ENCODE measurements at regions not wholly inside any gene's neighbourhood (a gene's known extent, or its start where the extent isn't known, plus 50 kb on each side); places are given as distances from the start of the nearest gene placed in this dataset.

DNA sequence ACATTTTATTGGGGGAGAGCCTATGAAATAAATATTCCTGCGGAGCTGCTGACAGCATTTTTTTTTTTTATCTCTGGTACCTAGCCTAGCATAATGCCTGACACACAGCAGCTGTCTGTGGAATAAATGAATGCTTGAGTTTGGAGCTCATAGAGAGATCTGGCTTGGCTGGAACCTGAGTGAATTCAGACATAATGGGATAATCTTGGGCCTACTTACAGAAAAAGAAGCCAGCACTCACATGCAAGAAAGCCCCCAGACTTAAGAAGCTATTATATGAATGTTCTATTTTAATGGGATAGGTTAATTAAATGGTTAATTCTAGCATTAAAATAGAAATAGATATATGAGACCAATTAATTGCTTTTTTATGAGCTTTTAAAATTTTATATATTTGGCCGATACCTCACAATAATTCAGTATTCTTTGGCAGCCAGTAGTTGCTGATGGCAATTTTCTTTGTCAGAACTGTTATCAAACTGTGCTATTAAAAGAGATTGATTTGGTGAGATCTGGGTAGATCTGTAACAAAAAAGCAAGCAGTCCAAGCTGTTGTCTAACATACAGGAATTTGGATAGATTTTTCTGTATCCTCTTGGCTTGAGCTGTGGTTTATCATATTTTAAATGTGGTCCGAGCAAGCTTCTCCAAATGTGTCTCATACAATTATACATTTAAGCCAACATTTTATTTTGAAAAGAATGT lies 654.2 kb downstream of the PCDH7 start:
- H2AFZ ChIP-seq (ENCODE audit: low read length): no peak overlapping the region
- H3F3A ChIP-seq (ENCODE audit: low read depth): no peaks in the 10 kb centered on the region
- no peaks in the 10 kb centered on the region for H3K79me2 ChIP-seq (ENCODE audit: insufficient read depth, low read length)
- TF ChIP-seq, protein P1, sequence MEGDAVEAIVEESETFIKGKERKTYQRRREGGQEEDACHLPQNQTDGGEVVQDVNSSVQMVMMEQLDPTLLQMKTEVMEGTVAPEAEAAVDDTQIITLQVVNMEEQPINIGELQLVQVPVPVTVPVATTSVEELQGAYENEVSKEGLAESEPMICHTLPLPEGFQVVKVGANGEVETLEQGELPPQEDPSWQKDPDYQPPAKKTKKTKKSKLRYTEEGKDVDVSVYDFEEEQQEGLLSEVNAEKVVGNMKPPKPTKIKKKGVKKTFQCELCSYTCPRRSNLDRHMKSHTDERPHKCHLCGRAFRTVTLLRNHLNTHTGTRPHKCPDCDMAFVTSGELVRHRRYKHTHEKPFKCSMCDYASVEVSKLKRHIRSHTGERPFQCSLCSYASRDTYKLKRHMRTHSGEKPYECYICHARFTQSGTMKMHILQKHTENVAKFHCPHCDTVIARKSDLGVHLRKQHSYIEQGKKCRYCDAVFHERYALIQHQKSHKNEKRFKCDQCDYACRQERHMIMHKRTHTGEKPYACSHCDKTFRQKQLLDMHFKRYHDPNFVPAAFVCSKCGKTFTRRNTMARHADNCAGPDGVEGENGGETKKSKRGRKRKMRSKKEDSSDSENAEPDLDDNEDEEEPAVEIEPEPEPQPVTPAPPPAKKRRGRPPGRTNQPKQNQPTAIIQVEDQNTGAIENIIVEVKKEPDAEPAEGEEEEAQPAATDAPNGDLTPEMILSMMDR (conservative IDR thresholded peaks at IDR 0.05; ENCODE audit: low read length): no peak
- TF ChIP-seq EZH2phosphoT487 (IDR thresholded peaks at IDR 0.05; ENCODE audit: borderline replicate concordance): no peak
- H3K9me2 ChIP-seq (replicated peaks; ENCODE audit: low read depth, low read length): no peaks in the 10 kb centered on the region
- H3K27me3 ChIP-seq (ENCODE audit: insufficient read depth, low read length, poor library complexity, severe bottlenecking): no peaks in the 10 kb centered on the region
- no peak overlapping the region for H3K4me3 ChIP-seq (ENCODE audit: low read length, poor library complexity, severe bottlenecking)
- H4K20me1 ChIP-seq (ENCODE audit: insufficient read depth, low read length, poor library complexity, severe bottlenecking): no peaks in the 10 kb centered on the region
- no peaks in the 10 kb centered on the region for H3K36me3 ChIP-seq (ENCODE audit: insufficient read depth, low read length)
- H3K9me3 ChIP-seq (ENCODE audit: insufficient read depth, low read depth, low read length): no peaks in the 10 kb centered on the region
- H3K4me1 ChIP-seq (ENCODE audit: insufficient read depth, low read length, poor library complexity, severe bottlenecking): no peaks in the 10 kb centered on the region
- no peak overlapping the region for H3K4me2 ChIP-seq (ENCODE audit: low read depth, low read length, poor library complexity, severe bottlenecking)
- no peak overlapping the region for H3K9ac ChIP-seq (ENCODE audit: low read depth, low read length, poor library complexity, severe bottlenecking)

DNA sequence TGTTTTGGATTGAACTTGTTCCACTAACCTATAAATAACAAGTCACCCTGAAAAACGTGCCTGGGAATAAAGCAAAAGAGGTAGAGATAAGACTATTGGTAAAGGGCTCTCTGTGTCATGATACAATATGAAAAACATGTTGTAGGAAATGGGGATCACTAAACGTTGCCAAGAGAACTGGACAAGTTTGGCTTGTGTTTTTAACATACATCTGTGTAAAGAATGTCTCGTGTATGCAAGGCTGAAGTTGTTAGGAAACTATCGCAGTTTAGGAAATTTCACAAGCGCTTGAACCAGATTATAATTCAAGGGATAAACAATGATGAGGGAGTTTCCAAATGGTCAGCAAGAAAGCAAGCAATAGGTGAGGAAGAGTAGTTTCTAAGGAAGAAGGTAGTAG lies 655.8 kb downstream of the PCDH7 start:
- Histone ChIP-seq H2AFZ (ENCODE audit: low read length) (no peak overlapping the region), H3K4me1 (ENCODE audit: insufficient read depth, low read length, poor library complexity, severe bottlenecking) (no peaks in the 10 kb centered on the region), H4K20me1 (ENCODE audit: insufficient read depth, low read length, poor library complexity, severe bottlenecking) (no peaks in the 10 kb centered on the region), H3K79me2 (ENCODE audit: insufficient read depth, low read length) (no peaks in the 10 kb centered on the region), H3K36me3 (ENCODE audit: insufficient read depth, low read length) (no peaks in the 10 kb centered on the region), H3K9me3 (ENCODE audit: insufficient read depth, low read depth, low read length) (no peaks in the 10 kb centered on the region), H3F3A (ENCODE audit: low read depth) (no peaks in the 10 kb centered on the region), H3K4me2 (ENCODE audit: low read depth, low read length, poor library complexity, severe bottlenecking) (no peak overlapping the region), H3K9ac (ENCODE audit: low read depth, low read length, poor library complexity, severe bottlenecking) (no peak overlapping the region), H3K9me2 (replicated peaks; ENCODE audit: low read depth, low read length) (no peaks in the 10 kb centered on the region), H3K4me3 (ENCODE audit: low read length, poor library complexity, severe bottlenecking) (no peak overlapping the region), H3K27me3 (ENCODE audit: insufficient read depth, low read length, poor library complexity, severe bottlenecking) (no peaks in the 10 kb centered on the region)
- TF ChIP-seq, protein P1 (conservative IDR thresholded peaks at IDR 0.05; ENCODE audit: low read length): no peak
- TF ChIP-seq EZH2phosphoT487 (IDR thresholded peaks at IDR 0.05; ENCODE audit: borderline replicate concordance): no peak

DNA sequence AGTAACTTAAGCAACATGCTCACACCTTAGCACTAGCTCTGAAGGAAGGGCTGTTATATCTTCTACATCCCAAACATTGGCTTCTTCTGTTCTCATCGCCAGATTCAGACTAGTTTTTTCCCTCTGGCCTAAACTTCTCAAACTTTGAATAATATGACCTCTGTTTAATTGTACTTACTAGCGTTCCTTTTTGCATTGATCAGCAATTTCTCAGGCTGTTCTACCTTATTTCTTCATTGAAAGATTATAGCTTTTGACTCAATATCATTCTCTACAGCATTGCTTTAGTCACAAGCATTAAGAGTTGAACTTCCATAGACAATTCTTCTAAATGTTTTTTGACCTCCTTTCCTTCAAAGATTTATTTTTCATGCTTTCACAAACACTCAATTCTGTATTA lies 659.2 kb downstream of the PCDH7 start:
- H3K36me3 ChIP-seq (ENCODE audit: insufficient read depth, low read length): no peaks in the 10 kb centered on the region

More for the DNA sequence above, 659.2 kb downstream of the PCDH7 start:
- H3K4me3 ChIP-seq (ENCODE audit: low read length, poor library complexity, severe bottlenecking): no peak overlapping the region
- TF ChIP-seq EZH2phosphoT487 (IDR thresholded peaks at IDR 0.05; ENCODE audit: borderline replicate concordance): no peak
- TF ChIP-seq, protein P1 (conservative IDR thresholded peaks at IDR 0.05; ENCODE audit: low read length): no peak
- no peaks in the 10 kb centered on the region for H3K9me2 ChIP-seq (replicated peaks; ENCODE audit: low read depth, low read length)
- H3K9ac ChIP-seq (ENCODE audit: low read depth, low read length, poor library complexity, severe bottlenecking): no peak overlapping the region
- no peaks in the 10 kb centered on the region for H3K9me3 ChIP-seq (ENCODE audit: insufficient read depth, low read depth, low read length)
- no peaks in the 10 kb centered on the region for H4K20me1 ChIP-seq (ENCODE audit: insufficient read depth, low read length, poor library complexity, severe bottlenecking)
- no peaks in the 10 kb centered on the region for H3K27me3 ChIP-seq (ENCODE audit: insufficient read depth, low read length, poor library complexity, severe bottlenecking)
- H3K4me2 ChIP-seq (ENCODE audit: low read depth, low read length, poor library complexity, severe bottlenecking): no peak overlapping the region
- H2AFZ ChIP-seq (ENCODE audit: low read length): no peak overlapping the region
- H3K79me2 ChIP-seq (ENCODE audit: insufficient read depth, low read length): no peaks in the 10 kb centered on the region
- H3K4me1 ChIP-seq (ENCODE audit: insufficient read depth, low read length, poor library complexity, severe bottlenecking): no peaks in the 10 kb centered on the region
- H3F3A ChIP-seq (ENCODE audit: low read depth): no peaks in the 10 kb centered on the region

All from Loucy (cell line).